NCI-H82 treated with DMSO at 0.1 percent for 48 hours (cell line): ENCODE measurements at regions not wholly inside any gene's neighbourhood (a gene's known extent, or its start where the extent isn't known, plus 50 kb on each side); places are given as distances from the start of the nearest gene placed in this dataset.

ENCODE experiments used
- DNase-seq: peaks from one replicate; lab custom pipeline; 2025; ENCODE audit not compliant: unreplicated experiment; lab: John Stamatoyannopoulos, UW

- DNase-seq, result no peak
Observed at GRCh38 chr10:113252650-113253618, 299.9 kb upstream of the HABP2 start.

GRCh38 chr10:113259576-113260226 is 293.2 kb upstream of the HABP2 start:
- no peak for DNase-seq

GRCh38 chr10:113261161-113261560 is 291.7 kb upstream of the HABP2 start:
- no peak for DNase-seq

- DNase-seq, result no peak
Observed at GRCh38 chr10:113261611-113262091, 291.2 kb upstream of the HABP2 start.

- DNase-seq, result peak; percentile 25
Observed at GRCh38 chr10:113263056-113263455, 289.8 kb upstream of the HABP2 start.

- DNase-seq, result no peak
Observed at GRCh38 chr10:113264333-113265131, 288.3 kb upstream of the HABP2 start.

GRCh38 chr10:113266147-113266546 is 286.7 kb upstream of the HABP2 start:
- DNase-seq, result no peak

- no peak for DNase-seq
Observed at GRCh38 chr10:113267619-113268562, 285.0 kb upstream of the HABP2 start.

- no peak for DNase-seq
Observed at GRCh38 chr10:113269333-113269732, 283.5 kb upstream of the HABP2 start.

- DNase-seq, result no peak
Observed at GRCh38 chr10:113272511-113272910, 280.3 kb upstream of the HABP2 start.

- no peak for DNase-seq
Observed at GRCh38 chr10:113273181-113274163, 279.4 kb upstream of the HABP2 start.

- DNase-seq, result no peak
Observed at GRCh38 chr10:113274176-113274829, 278.6 kb upstream of the HABP2 start.

GRCh38 chr10:113278221-113278620 is 274.6 kb upstream of the HABP2 start:
- DNase-seq, result no peak

- DNase-seq, result no peak
Observed at GRCh38 chr10:113278664-113279063, 274.2 kb upstream of the HABP2 start.

GRCh38 chr10:113279262-113279661 is 273.6 kb upstream of the HABP2 start:
- DNase-seq, result no peak

- no peak for DNase-seq
Observed at GRCh38 chr10:113282564-113282963, 270.3 kb upstream of the HABP2 start.

GRCh38 chr10:113283189-113283588 is 269.7 kb upstream of the HABP2 start:
- DNase-seq, result no peak

GRCh38 chr10:113284635-113285034 is 268.2 kb upstream of the HABP2 start:
- DNase-seq, result no peak
